ENCODE measurements at regions not wholly inside any gene's neighbourhood (a gene's known extent, or its start where the extent isn't known, plus 50 kb on each side); places are given as distances from the start of the nearest gene placed in this dataset.

GRCh38 chr12:90683871-90684270, 271.1 kb downstream of the CCER1 start:
- TF ChIP-seq POLR2A (IDR thresholded peaks at IDR 0.05; ENCODE audit: low read depth, low read length) (no peak), POLR2AphosphoS5 (IDR thresholded peaks at IDR 0.05; ENCODE audit: low read depth, low read length) (no peak)
